Mesendoderm (in vitro differentiated cells): ENCODE measurements at regions not wholly inside any gene's neighbourhood (a gene's known extent, or its start where the extent isn't known, plus 50 kb on each side); places are given as distances from the start of the nearest gene placed in this dataset. TPM values are rescaled to one million over a fixed set of nuclear protein-coding genes. Genes with fewer than 3 reads are reported as not detected.

Source experiments
- small RNA-seq: library from polyadenylated mRNA; stranded (forward); fragments of <200 nt; extraction: miRNeasy Mini kit (QIAGEN cat#:217004); gene quantifications from one replicate; pipeline ENCODE3, GENCODE V24; 2013; ENCODE audit not compliant: insufficient read depth

Small RNA genes in the stretch of these regions (small RNA-seq; reads per million reads assigned to genes)
- not detected for gene RNU6-745P
